COLO668 (cell line): ENCODE measurements at regions not wholly inside any gene's neighbourhood (a gene's known extent, or its start where the extent isn't known, plus 50 kb on each side); places are given as distances from the start of the nearest gene placed in this dataset.
"Not testable (repeated sequence)": the region's sequence is repeated elsewhere in the genome, so short reads cannot be mapped to it uniquely, and the experiment has no call there.

Source experiments
- DNase-seq: peaks from one replicate; lab custom pipeline; 2025; ENCODE audit not compliant: unreplicated experiment; lab: John Stamatoyannopoulos, UW

GRCh38 chr1:194485432-194485831, 1299.0 kb upstream of the B3GALT2 start:
- DNase-seq = no peak

GRCh38 chr1:194478731-194479130, 1292.3 kb upstream of the B3GALT2 start:
- no peak for DNase-seq

- DNase-seq = no peak
Measured at GRCh38 chr1:194477908-194478307, 1291.5 kb upstream of the B3GALT2 start.

GRCh38 chr1:194476872-194477271, 1290.5 kb upstream of the B3GALT2 start:
- DNase-seq = no peak

GRCh38 chr1:194476351-194476750, 1289.9 kb upstream of the B3GALT2 start:
- DNase-seq = no peak

GRCh38 chr1:194474701-194475100, 1288.3 kb upstream of the B3GALT2 start:
- DNase-seq = no peak

GRCh38 chr1:194473766-194474165, 1287.4 kb upstream of the B3GALT2 start:
- no peak for DNase-seq

- DNase-seq = peak; percentile 6
Measured at GRCh38 chr1:194469282-194469681, 1282.9 kb upstream of the B3GALT2 start.

GRCh38 chr1:194466706-194467105, 1280.3 kb upstream of the B3GALT2 start:
- no peak for DNase-seq

- no peak for DNase-seq
Measured at GRCh38 chr1:194447636-194448035, 1261.2 kb upstream of the B3GALT2 start.

- DNase-seq = no peak
Measured at GRCh38 chr1:194445244-194445643, 1258.8 kb upstream of the B3GALT2 start.

- DNase-seq = no peak
Measured at GRCh38 chr1:194442901-194443575, 1256.6 kb upstream of the B3GALT2 start.

- no peak for DNase-seq
Measured at GRCh38 chr1:194437135-194437534, 1250.7 kb upstream of the B3GALT2 start.

- DNase-seq = no peak
Measured at GRCh38 chr1:194431121-194431520, 1244.7 kb upstream of the B3GALT2 start.

- no peak for DNase-seq
Measured at GRCh38 chr1:194420706-194421105, 1234.3 kb upstream of the B3GALT2 start.

- no peak for DNase-seq
Measured at GRCh38 chr1:194419721-194420120, 1233.3 kb upstream of the B3GALT2 start.

GRCh38 chr1:194410756-194411155, 1224.3 kb upstream of the B3GALT2 start:
- no peak for DNase-seq

- DNase-seq = not testable (repeated sequence)
Measured at GRCh38 chr1:194407238-194407637, 1220.8 kb upstream of the B3GALT2 start.

GRCh38 chr1:194394676-194395075, 1208.3 kb upstream of the B3GALT2 start:
- no peak for DNase-seq

GRCh38 chr1:194387531-194387930, 1201.1 kb upstream of the B3GALT2 start:
- DNase-seq = no peak

GRCh38 chr1:194378517-194378916, 1192.1 kb upstream of the B3GALT2 start:
- DNase-seq = no peak

- no peak for DNase-seq
Measured at GRCh38 chr1:194374649-194375048, 1188.2 kb upstream of the B3GALT2 start.

GRCh38 chr1:194372266-194372665, 1185.9 kb upstream of the B3GALT2 start:
- no peak for DNase-seq
